GM19397 (cell line): ENCODE measurements at regions not wholly inside any gene's neighbourhood (a gene's known extent, or its start where the extent isn't known, plus 50 kb on each side); places are given as distances from the start of the nearest gene placed in this dataset.

Source experiments
- ATAC-seq: cut with Tn5 transposase; IDR thresholded peaks from one replicate; pipeline ENCODE4 v1.9.1; 2021; ENCODE audit warnings: mild to moderate bottlenecking, moderate library complexity; ENCODE audit not compliant: unreplicated experiment

- ATAC-seq = no peak
These were observed 286.3 kb downstream of the XXYLT1 start for GRCh38 chr3:194984622-194985021.

- ATAC-seq = no peak
These were observed 285.9 kb downstream of the XXYLT1 start for GRCh38 chr3:194985031-194985578.

- ATAC-seq = no peak
These were observed 284.5 kb downstream of the XXYLT1 start for GRCh38 chr3:194986208-194987043.

- ATAC-seq = no peak
These were observed 283.1 kb downstream of the XXYLT1 start for GRCh38 chr3:194987571-194988494.

- no peak for ATAC-seq
These were observed 282.3 kb downstream of the XXYLT1 start for GRCh38 chr3:194988495-194989165.

- ATAC-seq = no peak
These were observed 281.7 kb downstream of the XXYLT1 start for GRCh38 chr3:194989241-194989640.

GRCh38 chr3:194990454-194991337, 280.3 kb downstream of the XXYLT1 start:
- ATAC-seq = no peak

- ATAC-seq = no peak
These were observed 279.7 kb downstream of the XXYLT1 start for GRCh38 chr3:194991338-194991654.

GRCh38 chr3:194993896-194994295, 277.1 kb downstream of the XXYLT1 start:
- ATAC-seq = no peak

- ATAC-seq = no peak
These were observed 276.4 kb downstream of the XXYLT1 start for GRCh38 chr3:194994551-194994981.

- ATAC-seq = no peak
These were observed 275.6 kb downstream of the XXYLT1 start for GRCh38 chr3:194995334-194995733.

- ATAC-seq = no peak
These were observed 275.0 kb downstream of the XXYLT1 start for GRCh38 chr3:194995922-194996321.

GRCh38 chr3:194996746-194997145, 274.2 kb downstream of the XXYLT1 start:
- ATAC-seq = no peak

- no peak for ATAC-seq
These were observed 272.5 kb downstream of the XXYLT1 start for GRCh38 chr3:194998417-194998816.

- ATAC-seq = no peak
These were observed 272.0 kb downstream of the XXYLT1 start for GRCh38 chr3:194998948-194999347.

GRCh38 chr3:194999491-194999890, 271.5 kb downstream of the XXYLT1 start:
- ATAC-seq = no peak

GRCh38 chr3:195001261-195001660, 269.7 kb downstream of the XXYLT1 start:
- no peak for ATAC-seq

GRCh38 chr3:195001961-195002861, 268.7 kb downstream of the XXYLT1 start:
- peak; percentile 53 for ATAC-seq
